ENCODE measurements at regions not wholly inside any gene's neighbourhood (a gene's known extent, or its start where the extent isn't known, plus 50 kb on each side); places are given as distances from the start of the nearest gene placed in this dataset.

GRCh38 chr5:91443023-91443422 lies 59.9 kb upstream of the ARRDC3 start:
- DNase-seq: no peak
- Histone ChIP-seq H3K9me3 (no peaks in the 10 kb centered on the region), H3K4me3 (no peak overlapping the region), H3K36me3 (no peaks in the 10 kb centered on the region), H3K4me1 (no peaks in the 10 kb centered on the region), H3K27me3 (no peaks in the 10 kb centered on the region), H3K27ac (no peak overlapping the region)
- ATAC-seq: no peak
- intact Hi-C loops (cut with DNase I): no loop called here
- TF ChIP-seq CTCF (IDR thresholded peaks at IDR 0.05) (no peak), POLR2A (IDR thresholded peaks at IDR 0.05) (no peak)
- WGBS, 4 donors: 91 to 100% (median 94%) methylated on average over 1 of the region's 1 CpG

- TF ChIP-seq POLR2A (IDR thresholded peaks at IDR 0.05) (no peak), CTCF (IDR thresholded peaks at IDR 0.05) (no peak)
- Histone ChIP-seq H3K9me3 (no peaks in the 10 kb centered on the region), H3K27me3 (no peaks in the 10 kb centered on the region), H3K36me3 (no peaks in the 10 kb centered on the region), H3K4me3 (no peak overlapping the region), H3K4me1 (no peaks in the 10 kb centered on the region), H3K27ac (no peak overlapping the region)
- intact Hi-C loops (cut with DNase I): no loop called here
- ATAC-seq (no peak), DNase-seq (no peak)
- 92 to 100% (median 96%) methylated on average over 1 of the region's 1 CpG for WGBS, 4 donors
Measured at GRCh38 chr5:91441082-91441481, 58.0 kb upstream of the ARRDC3 start.

- Histone ChIP-seq H3K4me1 (no peaks in the 10 kb centered on the region), H3K36me3 (no peaks in the 10 kb centered on the region), H3K27me3 (no peaks in the 10 kb centered on the region), H3K4me3 (no peak overlapping the region), H3K27ac (no peak overlapping the region), H3K9me3 (no peaks in the 10 kb centered on the region)
- DNase-seq (no peak), ATAC-seq (no peak)
- WGBS, 4 donors: 95 to 100% (median 99%) methylated on average over 1 of the region's 1 CpG
- no peak for TF ChIP-seq POLR2A (IDR thresholded peaks at IDR 0.05)
- TF ChIP-seq CTCF (IDR thresholded peaks at IDR 0.05): no peak
- intact Hi-C loops (cut with DNase I): no loop called here
Measured at GRCh38 chr5:91438871-91439270, 55.8 kb upstream of the ARRDC3 start.

DNA sequence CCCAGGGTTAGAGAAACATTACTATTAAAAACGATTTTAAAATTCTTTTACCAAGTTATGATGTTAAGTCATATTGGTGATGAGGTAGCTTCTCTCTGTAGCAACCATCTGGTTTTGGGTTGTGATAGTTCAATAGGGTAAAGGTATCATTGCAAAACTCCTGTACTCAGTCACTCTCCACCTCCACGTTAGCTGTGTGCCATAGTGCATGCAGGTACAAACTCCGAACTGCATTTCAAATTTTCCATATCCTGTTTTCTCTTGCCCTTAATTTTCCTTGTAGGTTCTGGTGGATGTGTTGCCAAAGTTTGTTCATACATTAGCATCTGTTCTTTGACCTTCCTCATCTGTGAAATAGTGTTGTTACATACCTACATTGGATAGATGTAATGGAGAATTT lies 53.1 kb upstream of the ARRDC3 start:
- no peak overlapping the region for H3K27ac ChIP-seq
- H3K4me3 ChIP-seq: no peak overlapping the region
- no peaks in the 10 kb centered on the region for H3K4me1 ChIP-seq
- no peaks in the 10 kb centered on the region for H3K27me3 ChIP-seq
- no peak for DNase-seq
- intact Hi-C loops (cut with DNase I): no loop called here
- 72 to 90% (median 83%) methylated on average over 3 of the region's 3 CpGs for WGBS, 4 donors
- no peak for ATAC-seq
- TF ChIP-seq POLR2A (IDR thresholded peaks at IDR 0.05): no peak
- no peak for TF ChIP-seq CTCF (IDR thresholded peaks at IDR 0.05)
- no peaks in the 10 kb centered on the region for H3K9me3 ChIP-seq
- no peaks in the 10 kb centered on the region for H3K36me3 ChIP-seq

Data from heart left ventricle (tissue), 16 donors.